T-helper 9 cell (primary cell): ENCODE measurements at regions not wholly inside any gene's neighbourhood (a gene's known extent, or its start where the extent isn't known, plus 50 kb on each side); places are given as distances from the start of the nearest gene placed in this dataset.

Experiments
- DNase-seq: peaks from one replicate; pipeline ENCODE4 v3.0.0-alpha.2; 2020

DNA sequence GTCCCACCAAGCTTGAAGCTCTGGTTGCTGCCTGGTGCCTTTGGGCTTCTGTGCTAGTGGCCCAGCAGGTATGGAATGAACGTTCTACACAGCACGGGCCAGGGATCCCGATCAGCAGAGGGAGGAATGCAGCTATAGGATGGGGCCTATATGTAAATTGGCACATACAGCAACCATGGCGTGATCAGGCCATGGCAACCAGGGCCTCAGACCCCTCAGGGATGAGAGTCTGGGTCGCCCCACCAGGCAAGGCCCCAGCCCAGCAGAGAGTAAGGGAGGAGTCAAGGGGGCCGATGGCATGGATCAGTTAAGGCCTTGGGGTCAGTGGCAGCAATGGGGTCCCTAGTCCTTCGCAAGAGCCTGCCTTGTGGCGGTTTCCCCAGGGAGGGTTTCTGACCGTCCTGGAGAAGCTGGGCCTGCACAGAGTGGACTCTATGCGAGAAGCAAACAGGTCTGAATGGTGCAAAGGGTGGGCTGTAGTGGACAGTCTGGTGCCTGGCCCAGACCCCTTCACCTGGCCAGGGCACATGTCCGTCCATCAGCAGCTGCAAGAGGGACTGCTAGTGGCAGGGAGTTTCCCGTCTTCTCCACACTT, 98.2 kb upstream of the SLC22A11 start:
- no peak for DNase-seq

DNA sequence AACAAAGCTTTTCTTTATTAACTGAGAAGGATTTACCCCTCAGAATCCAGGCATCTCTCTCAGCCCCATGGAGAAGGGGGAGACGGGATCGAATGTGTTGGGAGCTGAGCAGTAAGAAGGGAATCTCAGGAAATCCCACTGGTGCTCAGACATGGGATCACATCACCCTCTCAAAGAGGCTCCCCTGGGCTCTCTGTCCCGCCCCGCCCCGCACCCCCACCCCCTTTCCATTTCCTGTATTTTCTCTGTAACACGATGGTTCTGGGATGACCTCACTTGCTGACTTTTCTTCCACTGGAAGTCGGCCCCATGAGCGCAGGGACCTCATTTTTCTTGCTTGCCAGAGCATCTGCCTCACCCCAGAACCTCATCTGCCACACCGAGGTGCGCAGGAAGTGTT, 96.7 kb upstream of the SLC22A11 start:
- no peak for DNase-seq

DNA sequence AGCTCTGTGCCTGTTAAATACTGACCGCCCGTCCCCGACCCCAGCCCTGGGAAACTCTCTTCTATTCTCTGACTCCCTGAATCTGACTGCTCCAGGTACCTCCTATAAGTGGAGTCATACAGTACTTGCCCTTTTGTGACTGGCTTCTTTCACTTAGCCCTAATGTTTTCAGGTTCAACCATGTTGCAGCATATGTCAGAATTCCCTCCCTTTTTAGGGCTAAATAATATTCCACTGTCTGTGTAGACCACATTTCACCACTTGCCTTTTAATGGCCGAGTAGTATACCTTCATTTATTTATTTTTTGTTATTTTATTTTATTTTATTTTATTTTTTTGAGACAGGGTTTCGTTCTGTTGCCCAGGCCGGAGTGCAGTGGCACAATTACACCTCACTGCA, 96.1 kb upstream of the SLC22A11 start:
- no peak for DNase-seq

DNA sequence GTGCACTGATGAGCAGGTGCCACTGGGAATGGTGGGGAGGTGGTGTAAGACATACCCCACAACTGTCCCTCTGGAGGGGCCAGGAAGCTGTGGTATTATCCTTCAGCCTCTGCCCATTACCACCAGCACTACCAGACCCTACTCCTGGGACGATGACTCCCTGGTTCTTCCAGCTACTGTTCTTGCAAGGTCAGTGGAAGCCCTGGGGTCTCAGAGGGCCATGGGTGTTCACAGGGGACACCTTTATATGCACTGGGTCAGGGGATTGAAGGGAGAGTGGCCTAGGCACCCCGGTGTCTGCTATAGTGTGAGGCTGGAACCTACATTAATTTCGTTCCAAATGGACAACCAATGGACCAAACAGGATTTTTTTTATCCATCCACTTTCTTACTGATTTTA, 94.7 kb upstream of the SLC22A11 start:
- no peak for DNase-seq

DNA sequence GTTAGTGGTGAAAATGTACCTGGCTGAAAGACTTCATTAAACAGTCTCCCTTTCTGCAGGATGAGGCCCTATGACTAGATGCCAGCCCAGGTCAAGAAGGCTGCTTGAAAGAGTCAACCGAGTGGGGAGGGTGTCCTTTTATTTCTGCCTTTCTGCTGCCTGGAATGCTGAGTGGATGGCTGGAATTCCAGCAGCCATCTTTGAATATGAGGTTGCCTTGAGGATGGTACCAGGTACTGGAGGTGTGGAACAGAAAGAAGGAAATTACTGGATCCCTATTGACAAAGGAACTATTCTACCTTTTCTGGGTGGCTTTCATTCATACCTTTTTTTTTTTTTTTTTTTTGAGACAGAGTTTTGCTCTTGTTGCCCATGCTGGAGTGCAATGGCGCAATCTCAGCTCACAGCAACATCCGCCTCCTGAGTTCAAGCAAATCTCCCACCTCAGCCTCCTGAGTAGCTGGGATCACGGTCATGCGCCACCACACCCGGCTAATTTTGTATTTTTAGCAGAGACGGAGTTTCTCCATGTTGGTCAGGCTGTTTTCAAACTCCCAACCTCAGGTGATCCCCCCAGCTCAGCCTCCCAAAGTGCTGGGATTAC, 89.5 kb upstream of the SLC22A11 start:
- no peak for DNase-seq

DNA sequence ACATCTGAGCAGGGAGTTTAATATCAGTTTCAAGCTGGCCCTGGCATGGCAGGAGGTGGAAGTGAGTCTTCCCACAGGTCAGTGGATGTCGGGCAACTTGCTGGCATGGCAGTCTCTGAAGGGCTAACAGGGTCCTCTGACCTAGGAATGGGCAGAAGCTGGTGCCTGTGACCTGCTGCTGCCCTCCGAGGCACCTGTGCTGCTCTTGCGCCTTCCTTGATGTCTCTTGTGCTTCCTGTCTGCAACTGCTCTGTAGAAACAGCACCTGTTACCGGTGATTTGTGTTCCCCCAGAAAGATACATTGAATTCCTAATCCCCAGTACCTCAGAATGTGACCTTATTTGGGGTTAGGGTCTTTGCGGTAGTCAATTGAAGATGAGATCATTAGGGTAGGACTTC, 86.5 kb upstream of the SLC22A11 start:
- DNase-seq, result no peak

DNA sequence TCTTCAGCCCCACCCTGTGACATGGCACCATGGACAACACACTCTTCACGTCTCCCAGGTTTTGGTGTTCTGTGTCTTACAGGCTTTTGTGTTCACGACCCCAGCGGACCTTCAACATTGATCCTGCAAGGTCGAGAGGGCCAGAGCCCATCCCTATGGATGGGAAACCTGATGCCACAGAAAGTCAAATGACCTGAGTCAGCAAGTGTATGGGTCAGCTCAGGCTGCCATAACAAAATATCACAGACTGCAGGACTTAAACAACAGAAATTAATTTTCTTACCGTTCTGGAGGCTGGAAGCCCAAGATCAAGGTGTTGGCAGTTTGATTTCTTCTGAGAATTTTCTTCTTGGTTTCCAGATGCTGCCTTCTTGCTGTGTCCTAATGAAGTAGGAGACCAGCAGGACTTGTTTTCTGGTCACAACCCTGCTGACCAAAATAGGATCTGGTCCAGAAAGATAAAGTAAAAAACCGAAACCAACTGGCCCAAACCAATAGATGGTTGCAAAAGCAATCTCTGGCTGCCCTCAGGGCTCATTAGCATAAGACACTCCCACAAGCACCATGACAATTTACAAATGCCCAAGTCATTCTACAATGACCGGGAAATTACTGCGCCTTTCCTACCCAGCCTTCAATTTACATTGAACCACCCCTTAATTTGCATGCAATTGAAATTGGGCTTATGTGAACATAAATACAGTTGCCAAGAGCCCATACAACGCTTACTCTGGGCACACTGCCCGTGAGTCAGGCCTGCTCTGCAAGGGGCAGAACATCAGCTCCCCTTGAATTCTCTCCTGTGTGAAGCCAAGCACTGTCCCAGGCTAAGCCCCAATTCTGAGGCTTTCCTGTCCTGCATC, 82.9 kb upstream of the SLC22A11 start:
- no peak for DNase-seq

DNA sequence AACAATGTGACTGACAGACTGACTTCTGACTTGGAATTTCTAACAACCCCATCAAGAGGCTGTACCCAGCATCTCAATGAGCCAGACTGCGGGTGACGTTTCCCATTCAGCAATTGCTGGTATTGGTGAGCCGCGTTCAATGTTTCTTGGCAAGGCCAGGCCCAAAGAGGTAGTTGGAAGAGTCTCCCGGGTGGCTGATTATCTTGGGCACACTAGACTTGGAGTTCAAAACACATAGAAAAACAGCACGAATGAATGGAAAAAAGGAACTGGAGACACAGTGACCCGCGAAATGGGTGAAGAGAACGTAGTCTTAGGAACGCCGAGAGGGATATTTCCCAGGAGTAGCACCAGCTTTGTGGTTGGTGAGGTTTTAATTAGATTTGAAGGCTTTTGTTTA, 81.1 kb upstream of the SLC22A11 start:
- no peak for DNase-seq

DNA sequence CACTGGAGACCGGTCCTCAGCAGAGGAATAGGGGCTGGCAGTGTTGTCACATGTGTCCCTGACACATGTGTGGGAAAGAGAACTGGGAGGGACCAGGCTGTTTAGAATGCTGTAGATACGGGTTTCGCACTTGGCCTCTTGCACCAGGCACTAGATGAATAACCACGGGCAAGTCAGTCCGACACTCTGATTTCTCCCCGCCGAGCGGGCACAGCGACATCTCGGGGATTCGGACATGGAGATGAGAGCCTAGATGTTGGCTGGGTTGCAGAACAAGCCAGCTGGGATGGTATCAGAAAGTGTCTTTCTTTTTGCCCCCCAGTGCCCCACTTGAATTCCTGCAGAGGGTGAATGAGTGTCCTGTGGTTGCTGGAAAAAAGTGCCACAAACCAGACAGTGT, 80.6 kb upstream of the SLC22A11 start:
- no peak for DNase-seq

DNA sequence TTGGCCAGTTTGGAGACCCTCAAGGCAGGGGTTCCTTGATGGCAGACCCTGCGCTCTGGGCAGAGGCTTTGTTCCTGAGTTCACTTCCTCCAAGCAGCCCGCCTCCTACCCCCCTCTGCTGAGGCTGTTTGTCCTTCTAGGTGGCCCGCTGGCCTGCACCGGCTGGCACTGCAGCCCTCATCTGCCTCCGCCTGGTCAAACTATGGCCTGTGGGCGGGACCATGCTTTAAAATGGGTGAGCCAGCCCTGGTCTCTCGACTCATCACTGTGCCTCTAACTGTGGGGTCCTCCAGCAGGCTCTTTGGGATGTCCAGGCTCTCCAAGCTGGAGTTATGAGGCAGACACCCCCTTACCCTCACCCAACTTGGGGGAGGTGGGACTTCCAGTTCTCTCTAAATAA, 78.9 kb upstream of the SLC22A11 start:
- DNase-seq, result no peak

DNA sequence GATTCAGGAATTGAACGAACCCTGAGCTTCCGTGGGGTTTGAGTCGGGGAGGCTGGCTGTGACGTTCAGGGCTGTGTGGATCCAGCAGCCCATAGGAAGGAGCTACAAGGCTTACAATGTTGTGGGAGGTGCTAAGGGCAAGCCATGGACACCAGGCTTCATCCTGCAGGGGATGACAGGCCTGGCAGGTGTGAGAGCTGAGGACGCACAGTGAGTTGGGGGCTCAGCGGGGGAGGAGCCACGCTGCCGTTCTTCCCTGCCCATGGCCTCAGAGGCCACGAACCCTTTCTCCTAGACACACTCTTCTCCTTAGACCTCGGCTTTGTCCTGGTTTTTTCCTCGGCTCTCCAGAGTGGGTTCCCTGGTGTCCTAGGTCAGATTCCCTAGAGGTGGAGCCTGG, 78.1 kb upstream of the SLC22A11 start:
- DNase-seq, result no peak

DNA sequence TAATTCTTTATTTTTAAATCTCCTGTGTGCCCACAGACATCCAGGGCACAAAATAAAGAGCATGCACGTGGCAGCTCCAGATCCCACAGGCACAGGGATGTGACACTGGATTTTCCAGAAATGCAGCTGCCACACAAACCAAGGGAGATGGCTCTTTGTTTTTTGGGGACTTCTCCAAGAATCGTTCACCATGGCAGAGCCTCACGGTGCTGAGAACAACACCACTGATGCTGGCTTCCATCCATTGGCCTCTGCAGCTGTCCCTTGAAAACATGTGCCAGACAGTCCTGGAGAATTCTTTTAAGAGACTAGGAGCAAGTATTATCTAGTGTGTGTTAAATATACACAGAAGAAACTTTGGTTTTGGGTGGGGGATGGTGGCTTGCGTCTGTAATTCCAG, 73.2 kb upstream of the SLC22A11 start:
- DNase-seq, result no peak

DNA sequence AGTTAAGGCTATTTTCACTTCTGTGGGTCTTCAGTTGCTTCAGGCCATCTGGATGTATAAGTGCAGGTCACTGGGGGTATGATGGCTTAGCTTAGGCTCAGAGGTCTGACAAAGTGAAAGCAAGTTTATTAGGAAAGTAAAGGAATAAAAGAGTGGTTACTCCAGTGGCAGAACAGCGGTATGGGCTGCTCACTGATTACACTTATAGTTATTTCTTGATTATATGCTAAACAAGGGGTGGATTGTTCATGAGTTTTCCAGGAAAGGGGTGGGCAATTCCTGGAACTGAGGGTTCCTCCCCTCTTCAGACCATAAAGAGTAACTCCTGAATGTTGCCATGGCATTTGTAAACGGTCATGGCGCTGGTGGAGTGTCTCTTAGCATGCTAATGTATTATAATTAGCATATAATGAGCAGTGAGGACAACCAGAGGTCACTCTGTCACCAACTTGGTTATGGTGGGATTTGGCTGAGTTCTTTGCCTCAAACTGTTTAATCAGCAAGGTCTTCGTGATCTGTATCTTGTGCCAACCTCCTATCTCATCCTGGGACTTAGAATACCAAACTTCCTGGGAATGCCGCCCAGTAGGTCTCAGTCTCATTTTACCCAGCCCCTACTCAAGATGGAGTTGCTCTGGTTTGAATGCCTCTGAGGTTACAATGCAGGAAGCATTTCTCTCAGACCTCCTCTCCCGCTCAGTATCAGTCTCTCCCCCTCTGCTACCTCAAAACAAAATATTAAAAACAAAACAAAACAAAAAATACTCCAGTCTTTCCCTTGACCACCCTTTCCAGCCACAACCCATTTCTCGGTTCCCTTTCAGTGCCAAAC, 71.3 kb upstream of the SLC22A11 start:
- no peak for DNase-seq

DNA sequence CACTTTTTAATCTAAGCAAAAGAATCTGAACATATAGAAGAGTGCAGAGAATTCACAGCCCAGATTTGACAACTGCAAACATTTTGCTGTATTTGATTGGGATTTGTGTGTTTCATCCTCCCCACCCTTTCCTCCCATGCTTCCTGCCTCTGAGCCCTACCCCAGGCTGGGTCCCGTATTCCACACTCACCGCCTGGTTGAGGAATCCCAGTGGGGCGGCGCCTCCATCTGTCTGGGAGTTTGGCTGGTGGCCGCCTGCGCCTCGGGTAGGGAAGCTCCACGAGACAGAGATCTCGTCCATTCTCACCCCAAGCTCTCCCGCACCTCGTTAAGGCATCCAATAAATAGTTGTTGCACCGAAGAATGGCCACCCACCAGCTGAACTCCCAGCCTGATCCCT, 70.7 kb upstream of the SLC22A11 start:
- DNase-seq, result no peak

DNA sequence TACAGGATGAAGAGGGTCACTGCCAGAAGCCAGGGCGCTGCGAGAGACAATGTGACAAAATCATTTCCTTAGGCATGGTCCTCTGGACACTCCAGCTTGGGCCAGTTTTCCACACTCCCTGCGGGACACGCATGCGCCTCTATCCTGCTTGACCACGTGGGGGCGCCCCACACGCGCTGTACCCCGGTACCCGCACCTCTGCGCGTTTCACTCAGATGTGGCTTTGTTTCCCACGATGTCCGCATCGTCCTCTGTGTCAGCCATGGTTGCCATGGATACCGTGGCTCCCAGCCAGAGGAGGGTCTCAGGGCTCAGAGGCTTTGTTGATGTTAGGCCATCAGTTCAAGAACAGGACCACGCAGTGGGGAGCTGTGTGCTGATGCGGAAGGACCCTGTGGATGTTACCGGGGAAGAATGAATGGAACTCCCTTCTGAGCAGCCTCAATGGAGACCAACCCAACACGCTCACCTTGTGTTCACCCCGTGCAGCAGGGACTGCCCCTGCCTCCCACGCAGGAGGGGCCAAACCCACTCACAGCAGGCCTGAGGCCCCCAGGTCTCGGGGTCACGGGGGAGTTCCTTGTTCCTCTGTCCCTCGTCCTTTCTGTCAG, 65.8 kb upstream of the SLC22A11 start:
- DNase-seq, result peak; percentile 21

DNA sequence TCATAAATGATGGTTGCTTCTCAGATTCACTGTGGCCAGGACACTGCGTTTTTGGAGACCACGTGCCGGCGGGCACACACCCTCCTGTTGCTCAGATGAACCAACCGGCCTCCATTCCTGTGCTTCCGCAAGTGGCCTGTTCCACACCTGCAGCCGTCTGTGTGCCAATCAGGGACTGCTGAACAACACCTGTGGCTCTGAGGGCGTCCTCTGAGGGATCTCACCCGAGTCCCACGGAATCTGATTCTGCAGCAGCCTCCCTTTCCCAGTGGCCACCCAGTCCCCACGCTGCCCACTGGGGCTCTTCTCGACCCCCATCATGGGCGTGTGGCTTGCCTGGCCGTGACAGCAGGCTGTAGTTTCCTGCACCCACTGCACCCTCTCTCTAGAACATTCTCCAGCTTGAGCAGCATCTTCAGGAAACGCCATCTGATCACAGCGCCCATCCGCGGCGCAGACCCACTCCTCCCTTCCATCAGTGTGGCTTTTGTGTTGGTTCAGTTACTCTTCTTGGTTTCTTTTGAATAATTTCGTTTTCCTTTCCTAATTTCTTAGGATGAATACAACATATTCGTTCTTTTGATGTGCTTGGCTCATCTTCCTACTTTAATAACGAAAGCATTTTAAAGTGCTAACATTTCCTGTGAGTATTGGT, 65.1 kb upstream of the SLC22A11 start:
- no peak for DNase-seq

DNA sequence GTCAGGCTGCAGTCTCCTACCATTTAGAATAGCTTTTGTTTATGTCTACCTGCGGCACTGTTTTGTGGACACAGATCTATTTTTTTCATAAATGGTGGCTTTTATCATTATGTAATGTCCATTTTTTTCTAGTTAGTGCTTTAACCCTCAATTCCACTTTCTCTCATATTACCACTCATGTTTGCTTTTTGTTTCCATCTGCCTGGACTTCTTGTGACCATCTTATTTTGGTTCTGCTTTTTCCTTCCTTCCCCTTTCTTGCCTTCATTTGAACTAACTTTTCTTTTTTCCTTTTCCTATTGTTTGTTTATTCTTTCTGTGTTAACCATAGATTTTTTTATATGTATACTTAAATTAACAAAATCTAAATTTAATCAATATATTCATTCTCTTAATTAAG, 63.2 kb upstream of the SLC22A11 start:
- DNase-seq, result no peak

DNA sequence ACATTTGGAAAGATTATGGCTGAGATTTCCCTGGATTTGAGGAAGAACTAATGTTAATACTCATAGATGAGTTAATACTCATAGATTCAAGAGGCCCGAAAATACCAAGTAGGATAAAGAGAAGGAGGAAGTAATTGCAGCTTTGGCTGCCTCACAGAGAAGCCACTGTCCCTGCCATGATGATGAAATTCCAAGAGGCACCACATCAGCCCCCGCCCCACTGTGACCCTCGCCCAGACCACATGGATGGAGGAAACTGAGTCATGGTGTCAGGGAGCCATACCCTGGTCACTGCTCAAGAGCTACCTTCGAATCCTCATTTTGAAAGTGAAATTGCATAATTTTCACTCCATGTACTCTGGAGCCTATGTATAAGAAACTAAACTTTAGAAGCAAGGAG, 57.6 kb upstream of the SLC22A11 start:
- DNase-seq, result no peak

DNA sequence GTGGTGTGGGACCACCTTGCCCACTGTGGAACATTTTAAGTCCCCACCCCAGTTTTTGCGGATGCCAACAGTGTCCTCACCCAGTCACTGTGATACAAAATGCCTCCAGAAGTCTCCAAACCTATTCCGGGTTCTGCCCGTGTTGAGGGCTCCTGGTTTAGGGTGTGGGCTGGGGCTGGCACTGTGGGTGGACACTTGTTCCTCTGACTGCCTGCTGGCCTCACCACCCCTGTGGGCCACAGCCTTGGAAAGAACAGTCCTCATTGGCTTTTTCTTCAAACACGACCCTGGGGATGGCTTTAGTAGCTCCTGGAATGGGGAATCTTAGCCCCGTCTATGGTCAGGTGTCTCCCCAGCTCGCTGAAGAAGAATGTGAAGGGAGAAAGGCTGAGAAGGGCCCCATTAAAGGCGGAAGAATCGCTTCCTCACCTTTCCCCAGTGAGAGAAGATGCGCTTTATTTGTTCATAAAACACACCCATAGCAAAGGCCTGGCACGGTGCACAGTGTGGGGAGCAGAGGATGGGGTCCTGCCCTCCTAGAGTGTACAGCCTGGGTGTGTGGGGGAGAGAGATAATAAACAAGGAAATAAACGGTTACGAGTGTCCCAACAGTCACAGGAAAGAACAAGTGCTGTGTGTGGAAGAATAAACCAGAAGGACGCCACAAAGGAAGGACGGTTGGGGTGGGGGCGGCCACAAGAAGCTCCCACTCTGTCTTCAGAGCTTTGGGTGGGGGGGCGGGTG, 56.3 kb upstream of the SLC22A11 start:
- DNase-seq, result no peak

DNA sequence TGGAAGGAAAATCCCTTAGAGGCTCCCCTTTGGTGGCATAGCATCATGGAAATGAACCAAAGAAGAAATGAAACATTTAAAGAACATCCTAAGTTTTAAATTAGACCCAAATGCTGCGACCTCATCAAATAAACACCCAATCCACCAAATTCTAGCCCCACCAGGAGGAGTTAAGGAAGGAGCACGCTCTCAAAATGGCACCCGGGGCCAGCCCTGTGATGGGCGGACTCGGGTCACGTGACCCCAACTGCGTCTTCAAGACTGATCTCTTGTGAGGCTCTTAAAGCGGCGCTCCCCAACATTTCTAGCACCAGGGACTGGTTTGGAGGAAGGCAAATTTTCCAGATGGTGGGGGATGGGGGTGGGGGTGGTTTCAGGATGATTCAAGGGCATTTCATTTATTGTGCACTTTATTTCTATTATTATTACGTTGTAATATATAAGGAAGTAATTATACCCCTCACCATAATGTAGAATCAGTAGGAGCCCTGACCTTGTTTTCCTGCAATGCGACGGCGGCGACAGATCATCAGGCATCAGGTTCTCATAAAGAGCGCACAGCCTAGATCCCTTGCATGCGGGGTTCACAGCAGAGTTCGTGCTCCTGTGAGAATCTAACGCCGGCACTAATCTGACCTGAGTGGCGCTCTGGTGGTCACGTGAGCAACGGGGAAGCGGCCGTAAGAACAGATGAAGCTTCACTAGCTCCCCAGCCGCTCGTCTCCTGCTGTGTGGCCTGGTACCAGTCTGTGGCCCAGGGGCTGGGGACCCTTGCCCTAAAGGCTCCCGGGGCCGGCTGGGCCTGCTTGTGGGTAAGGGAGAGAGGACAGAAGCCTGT, 55.3 kb upstream of the SLC22A11 start:
- no peak for DNase-seq
